ENCODE measurements at regions not wholly inside any gene's neighbourhood (a gene's known extent, or its start where the extent isn't known, plus 50 kb on each side); places are given as distances from the start of the nearest gene placed in this dataset.
"Not testable (repeated sequence)": the region's sequence is repeated elsewhere in the genome, so short reads cannot be mapped to it uniquely, and the experiment has no call there.

- DNase-seq (ENCODE audit: low read depth, low spot score) = no peak
- no peak overlapping the region for H3K27ac ChIP-seq
Measured at GRCh38 chr4:14375816-14376215, 626.5 kb upstream of the CPEB2 start.

GRCh38 chr4:14379183-14379582 lies 623.1 kb upstream of the CPEB2 start:
- no peak overlapping the region for H3K27ac ChIP-seq
- no peak for DNase-seq (ENCODE audit: low read depth, low spot score)

DNA sequence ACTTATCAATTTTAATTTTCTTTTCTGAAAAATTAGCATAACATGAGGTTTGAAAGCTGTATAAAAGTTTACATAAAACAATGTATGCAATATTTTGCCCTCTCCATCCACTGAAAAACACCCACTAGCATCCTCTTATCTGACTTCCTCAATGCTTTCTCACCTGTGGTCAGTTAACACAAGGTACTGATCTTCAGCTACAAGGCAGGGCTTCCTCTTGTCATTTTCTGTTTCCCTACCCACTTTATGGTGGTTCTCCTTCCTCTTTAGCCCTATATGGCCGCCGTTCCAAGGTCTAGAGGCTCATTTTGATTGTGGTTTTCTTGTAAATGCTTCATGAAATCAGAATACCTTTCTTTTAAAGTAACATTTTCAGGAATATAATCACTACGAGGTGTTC lies 618.6 kb upstream of the CPEB2 start:
- no peak overlapping the region for H3K27ac ChIP-seq
- no peak for DNase-seq (ENCODE audit: low read depth, low spot score)

DNA sequence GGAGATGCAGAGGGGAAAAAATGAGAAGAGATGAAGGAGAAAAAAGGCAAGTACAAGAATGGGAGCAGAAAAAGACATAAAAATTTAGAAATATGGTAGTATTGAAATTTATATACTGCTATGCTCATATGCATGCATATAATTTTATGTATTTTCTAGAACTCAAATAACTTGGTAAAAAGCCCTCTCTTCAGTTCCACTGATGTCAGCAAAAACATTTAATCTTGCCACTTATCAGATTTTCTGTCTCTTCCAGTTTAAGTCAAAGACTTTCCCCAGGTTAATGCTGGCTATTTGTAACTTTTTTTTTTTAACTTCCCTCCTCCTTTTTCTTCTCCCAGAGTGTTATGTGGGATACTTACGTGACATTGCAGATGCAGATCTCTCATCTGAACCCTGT lies 617.5 kb upstream of the CPEB2 start:
- H3K27ac ChIP-seq = no peak overlapping the region
- no peak for DNase-seq (ENCODE audit: low read depth, low spot score)

DNA sequence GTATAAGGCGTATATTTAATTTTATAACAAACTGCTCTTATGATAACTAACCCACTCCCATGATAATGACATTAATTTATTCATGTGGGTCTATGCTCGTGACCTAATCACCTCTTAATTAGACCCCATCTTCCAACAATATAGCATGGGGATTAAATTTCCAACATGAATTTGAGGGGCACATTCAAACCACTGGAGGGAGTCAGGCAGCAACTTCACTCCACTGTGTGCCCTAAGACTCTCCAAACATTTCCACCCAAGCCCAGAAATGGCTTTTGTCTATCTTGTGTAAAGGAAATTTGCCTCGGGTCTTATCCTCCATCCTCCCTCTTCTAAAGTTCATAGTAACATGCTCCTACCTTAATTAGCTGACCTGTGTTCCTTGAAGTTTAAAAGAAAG lies 616.1 kb upstream of the CPEB2 start:
- no peak for DNase-seq (ENCODE audit: low read depth, low spot score)
- no peak overlapping the region for H3K27ac ChIP-seq

DNA sequence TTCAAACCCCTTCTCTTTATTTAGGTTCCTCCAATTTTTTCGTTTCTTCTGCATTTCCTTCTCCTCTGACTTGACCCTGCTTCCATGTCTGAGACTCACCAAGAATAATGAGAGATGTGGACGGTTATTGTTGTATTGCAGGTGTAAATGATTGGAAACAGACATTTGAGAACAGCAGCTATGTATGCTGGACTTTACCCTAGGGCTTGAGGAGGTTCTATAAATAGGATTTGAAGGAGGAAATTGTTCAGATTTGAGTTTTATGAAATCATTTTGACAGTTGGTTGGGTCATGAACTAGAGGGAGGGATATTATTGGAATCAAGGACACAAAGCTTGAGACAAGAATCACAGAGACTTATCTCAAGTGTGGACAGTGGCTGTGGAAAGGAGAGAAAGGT lies 614.6 kb upstream of the CPEB2 start:
- DNase-seq (ENCODE audit: low read depth, low spot score) = no peak

DNA sequence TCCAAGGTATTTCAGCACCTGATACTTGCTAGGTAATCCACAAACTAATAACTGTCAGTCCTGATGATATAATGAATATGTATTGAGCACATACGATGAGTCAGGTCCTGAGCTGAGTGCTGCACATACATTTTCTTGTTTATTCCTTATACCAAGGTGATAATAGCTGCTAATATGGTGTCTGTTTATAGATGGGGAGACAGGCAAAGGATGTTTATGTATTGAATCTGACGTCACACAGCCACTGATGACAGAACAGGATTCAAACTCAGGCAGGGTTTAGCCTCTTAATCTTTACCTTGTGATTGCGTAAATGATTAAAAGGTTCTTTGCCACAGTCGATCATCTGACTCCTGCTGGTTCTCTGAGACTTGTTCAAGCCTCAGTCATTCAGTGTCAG lies 609.9 kb upstream of the CPEB2 start:
- H3K27ac ChIP-seq = no peak overlapping the region
- no peak for DNase-seq (ENCODE audit: low read depth, low spot score)

More for the DNA sequence above, 614.6 kb upstream of the CPEB2 start:
- no peak overlapping the region for H3K27ac ChIP-seq

- DNase-seq (ENCODE audit: low read depth, low spot score) = no peak
- no peak overlapping the region for H3K27ac ChIP-seq
Measured at GRCh38 chr4:14396183-14396582, 606.1 kb upstream of the CPEB2 start.

- H3K27ac ChIP-seq = no peak overlapping the region
- no peak for DNase-seq (ENCODE audit: low read depth, low spot score)
Measured at GRCh38 chr4:14399848-14400247, 602.4 kb upstream of the CPEB2 start.

- H3K27ac ChIP-seq = no peak overlapping the region
Measured at GRCh38 chr4:14400307-14400706, 602.0 kb upstream of the CPEB2 start.

GRCh38 chr4:14403132-14403531 lies 599.1 kb upstream of the CPEB2 start:
- DNase-seq (ENCODE audit: low read depth, low spot score) = no peak
- no peak overlapping the region for H3K27ac ChIP-seq

More at GRCh38 chr4:14400307-14400706, 602.0 kb upstream of the CPEB2 start:
- no peak for DNase-seq (ENCODE audit: low read depth, low spot score)

DNA sequence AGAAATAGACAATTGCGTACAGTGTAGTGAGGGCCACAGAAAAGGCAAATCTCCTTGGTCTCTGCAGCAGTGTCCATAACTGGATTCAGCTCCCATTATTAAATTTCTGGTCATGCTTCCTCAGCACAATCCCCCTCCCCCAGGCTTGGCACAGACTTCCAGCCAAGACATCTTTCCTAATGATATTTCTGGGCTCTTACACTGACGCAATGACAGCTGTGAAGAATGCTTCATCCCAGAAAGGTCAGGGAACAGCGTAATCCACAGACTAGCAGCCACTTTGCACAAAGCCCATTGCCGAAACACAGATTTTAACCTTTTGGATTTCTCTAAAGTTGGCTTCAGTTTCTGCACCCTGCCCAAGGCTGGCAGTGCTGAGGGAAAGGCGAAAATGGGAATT lies 597.6 kb upstream of the CPEB2 start:
- H3K27ac ChIP-seq = no peak overlapping the region
- DNase-seq (ENCODE audit: low read depth, low spot score) = no peak

GRCh38 chr4:14410516-14410915 lies 591.8 kb upstream of the CPEB2 start:
- DNase-seq (ENCODE audit: low read depth, low spot score) = no peak

GRCh38 chr4:14415146-14415545 lies 587.1 kb upstream of the CPEB2 start:
- no peak overlapping the region for H3K27ac ChIP-seq
- no peak for DNase-seq (ENCODE audit: low read depth, low spot score)

More at GRCh38 chr4:14410516-14410915, 591.8 kb upstream of the CPEB2 start:
- no peak overlapping the region for H3K27ac ChIP-seq

DNA sequence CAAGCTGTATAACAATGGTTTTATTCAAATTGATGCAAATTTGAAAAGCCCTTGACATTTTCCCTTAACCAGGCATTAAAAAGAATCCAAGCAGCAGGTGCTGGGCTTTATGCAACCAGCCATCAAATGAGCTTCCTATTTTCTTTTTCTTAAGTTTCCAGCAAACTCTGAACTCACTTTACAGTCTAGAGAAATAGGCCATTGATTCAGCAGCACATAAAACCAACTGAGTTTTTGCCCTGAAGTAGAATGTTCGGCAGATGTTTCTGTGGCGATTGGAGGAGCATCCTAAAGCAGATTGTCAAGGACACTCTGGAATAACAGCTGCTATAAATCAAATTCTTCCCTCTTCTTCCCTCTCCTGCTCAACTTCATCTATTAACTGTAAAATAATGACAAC lies 582.8 kb upstream of the CPEB2 start:
- H3K27ac ChIP-seq = no peak overlapping the region
- no peak for DNase-seq (ENCODE audit: low read depth, low spot score)

GRCh38 chr4:14426297-14426696 lies 576.0 kb upstream of the CPEB2 start:
- not testable (repeated sequence) for DNase-seq (ENCODE audit: low read depth, low spot score); H3K27ac ChIP-seq

GRCh38 chr4:14428125-14428524 lies 574.2 kb upstream of the CPEB2 start:
- H3K27ac ChIP-seq = no peak overlapping the region
- peak; percentile 8 for DNase-seq (ENCODE audit: low read depth, low spot score)

DNA sequence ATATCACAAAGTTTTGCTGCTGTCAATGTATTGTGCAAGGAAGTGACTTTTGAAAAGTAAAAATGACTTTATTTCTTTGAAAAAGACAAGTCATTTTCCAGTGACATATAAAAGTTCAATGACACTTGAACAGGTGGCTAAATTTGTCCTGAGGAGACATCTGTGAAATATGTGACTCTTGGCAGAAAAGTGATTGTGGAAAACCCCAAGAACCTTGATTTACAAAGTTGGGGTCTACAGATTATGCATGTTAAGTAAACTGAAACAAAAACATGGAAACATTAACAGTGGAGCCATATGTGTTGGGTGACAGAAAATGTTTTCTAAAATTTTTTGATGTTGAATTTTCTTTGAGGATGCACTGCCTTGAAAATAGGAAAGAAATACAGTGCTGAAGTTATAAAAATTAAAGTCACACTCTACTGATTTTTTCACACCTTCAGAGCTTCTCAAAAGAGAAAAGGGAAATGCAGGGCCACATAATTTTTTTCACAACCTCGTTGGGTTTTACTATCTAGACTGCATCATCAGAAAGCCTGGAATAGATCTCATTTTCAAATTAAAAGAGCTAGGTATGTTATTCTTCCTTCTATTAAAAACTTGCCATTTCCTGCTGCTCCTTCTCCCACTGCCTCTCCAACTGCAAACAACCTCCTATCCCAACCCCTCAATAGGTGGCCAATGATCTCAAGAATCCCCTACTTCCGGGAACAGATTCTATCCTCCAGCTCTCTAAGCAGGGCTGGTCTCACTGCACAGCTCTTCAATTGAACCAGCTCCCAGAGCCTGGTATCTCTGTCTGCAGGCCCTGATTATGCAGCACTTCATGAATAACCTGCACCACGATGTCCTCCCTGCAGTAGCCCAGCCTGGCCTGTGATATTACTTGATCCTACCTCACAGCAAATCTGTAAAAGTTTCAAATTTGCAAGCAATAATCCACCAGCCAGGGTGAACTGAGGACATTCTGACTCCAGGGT lies 570.8 kb upstream of the CPEB2 start:
- H3K27ac ChIP-seq = no peak overlapping the region
- no peak for DNase-seq (ENCODE audit: low read depth, low spot score)

- no peak overlapping the region for H3K27ac ChIP-seq
- no peak for DNase-seq (ENCODE audit: low read depth, low spot score)
Measured at GRCh38 chr4:14434483-14434882, 567.8 kb upstream of the CPEB2 start.

DNA sequence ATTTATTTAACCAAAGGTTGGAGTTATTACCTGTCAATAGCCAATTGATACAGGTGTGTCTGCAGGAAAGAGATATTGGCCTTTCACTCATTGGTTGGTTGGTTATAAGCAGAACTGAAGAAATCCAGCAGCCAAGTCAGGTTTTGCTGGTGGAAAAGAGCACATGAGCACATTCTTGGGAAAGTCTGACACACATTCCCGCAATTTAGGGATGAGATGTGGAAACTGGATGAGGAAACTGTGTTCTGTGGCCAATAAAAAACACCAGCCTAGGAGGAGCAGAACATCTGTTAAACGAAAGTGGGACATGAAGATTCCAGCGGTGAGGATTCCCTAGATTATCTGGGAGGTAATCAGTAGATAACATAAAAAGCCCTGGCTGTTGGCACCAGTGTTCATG lies 567.4 kb upstream of the CPEB2 start:
- DNase-seq (ENCODE audit: low read depth, low spot score) = no peak
- H3K27ac ChIP-seq = no peak overlapping the region

GRCh38 chr4:14441561-14441960 lies 560.7 kb upstream of the CPEB2 start:
- DNase-seq (ENCODE audit: low read depth, low spot score) = no peak
- no peak overlapping the region for H3K27ac ChIP-seq

- peak; percentile 57 for DNase-seq (ENCODE audit: low read depth, low spot score)
- peak overlapping the region; percentile 77 for H3K27ac ChIP-seq
Measured at GRCh38 chr4:14445882-14446281, 556.4 kb upstream of the CPEB2 start.

Data from epithelial cell of prostate (primary cell).